Activated B cell treated with CpG ODN at 0.5 μM for 24 hours (primary cell): ENCODE measurements at regions not wholly inside any gene's neighbourhood (a gene's known extent, or its start where the extent isn't known, plus 50 kb on each side); places are given as distances from the start of the nearest gene placed in this dataset.
A peak's percentile ranks its signal among the peaks of the same experiment; 100 is the strongest.

Experiments used
- ATAC-seq: fragments of 200-7000 bp; cut with Tn5 transposase; one replicate; pipeline ENCODE4 v1.10.0; 2021; ENCODE audit warnings: low read depth, mild to moderate bottlenecking, moderate library complexity
- CTCF ChIA-PET: fragments of 350-600 bp; sonication (Branson Sonifier 250); formaldehyde crosslinking; loops from one replicate; lab custom pipeline; 2021; ENCODE audit warnings: antibody characterized with exemption; lab: Charles Lee
- POLR2A ChIA-PET: fragments of 350-600 bp; sonication (Branson Sonifier 250); formaldehyde crosslinking; loops from one replicate; lab custom pipeline; 2021; ENCODE audit warnings: antibody characterized with exemption; lab: Charles Lee
- DNase-seq: peaks from one replicate; pipeline ENCODE4 v3.0.0; 2022
- H3K27ac Mint-ChIP-seq: one replicate; pipeline ENCODE4 v1.8.0; 2020; ENCODE audit warnings: mixed read lengths
- H3K27me3 Mint-ChIP-seq: one replicate; pipeline ENCODE4 v1.8.0; 2021; ENCODE audit warnings: mixed read lengths
- H3K36me3 Mint-ChIP-seq: one replicate; pipeline ENCODE4 v1.8.0; 2021; ENCODE audit warnings: low read depth, mixed read lengths
- H3K4me1 Mint-ChIP-seq: one replicate; pipeline ENCODE4 v1.8.0; 2021; ENCODE audit warnings: mixed read lengths
- H3K4me3 Mint-ChIP-seq: one replicate; pipeline ENCODE4 v1.8.0; 2020; ENCODE audit warnings: mild to moderate bottlenecking, mixed read lengths
- H3K9me3 Mint-ChIP-seq: one replicate; pipeline ENCODE4 v1.8.0; 2020; ENCODE audit warnings: mixed read lengths
- CTCF ChIP-seq: fragments of 200-600 bp; IDR thresholded peaks from one replicate; pipeline ENCODE4 v1.8.0; 2022; ENCODE audit warnings: antibody characterized with exemption, mild to moderate bottlenecking
- intact Hi-C: fragments of 100-400 bp; cut with micrococcal nuclease; formaldehyde crosslinking; loops from one replicate; pipeline ENCODE4 v1.15.1; 2024

GRCh38 chr7:101746314-101746713 is 71.1 kb upstream of the CUX1 start:
- Mint-ChIP-seq H3K27ac (no peak overlapping the region), H3K4me3 (no peak overlapping the region), H3K36me3 (no peaks in the 10 kb centered on the region), H3K9me3 (no peaks in the 10 kb centered on the region), H3K27me3 (no peaks in the 10 kb centered on the region), H3K4me1 (peaks cover 34% of the 10 kb centered on the region)
- DNase-seq: no peak
- intact Hi-C loops: loop anchor here (10.0 kb wide), 1 partner anchor 648 kb away; the partner anchor contains the start of gene PRKRIP1
- peak; percentile 65 for ATAC-seq
- no peak for TF ChIP-seq CTCF
- ChIA-PET POLR2A (interaction anchor here (0.7 kb wide), 1 partner anchor 163 kb away, joined by 3 read pairs; no protein-coding TSS in a partner anchor), CTCF (no interaction called here)

DNA sequence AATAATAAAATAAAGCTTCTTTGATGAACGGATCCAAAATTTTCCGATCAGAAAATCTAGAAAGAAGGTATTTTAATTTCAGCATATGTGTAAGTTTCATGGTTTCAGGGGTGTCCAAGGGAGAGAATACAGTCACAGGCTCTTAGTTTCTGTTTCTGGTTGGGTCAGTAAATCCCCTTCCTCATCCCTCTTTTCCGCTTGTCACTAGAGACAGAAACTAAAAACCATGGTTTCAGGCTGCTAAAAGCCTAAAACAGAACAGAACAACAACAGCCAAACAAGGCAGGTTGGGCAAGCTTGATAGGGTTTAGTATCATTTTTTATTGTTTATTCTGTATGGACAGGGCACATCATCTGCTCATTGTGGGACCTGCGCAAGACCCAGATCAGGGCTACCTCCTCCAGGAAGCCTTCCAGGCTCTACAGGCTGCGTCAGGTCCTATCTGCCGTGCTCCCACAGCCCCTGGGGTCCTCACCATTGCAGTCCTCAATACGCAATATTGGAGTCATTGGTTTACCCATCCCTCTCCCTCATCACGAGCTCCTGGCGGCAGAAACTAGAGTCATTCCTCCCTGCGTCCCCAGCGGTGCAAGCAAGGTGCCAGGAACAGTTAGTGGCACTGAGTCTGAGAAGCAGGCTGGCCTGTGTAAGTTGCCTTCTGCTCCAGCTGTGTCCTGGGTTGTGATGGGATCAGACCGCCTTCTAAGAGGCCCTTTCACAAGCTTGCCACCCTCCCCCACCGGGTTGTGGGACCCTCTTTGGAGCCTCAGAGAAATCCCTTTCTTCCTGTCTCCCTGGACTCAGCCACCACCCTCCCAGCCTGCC is 70.2 kb upstream of the CUX1 start:
- no peaks in the 10 kb centered on the region for H3K36me3 Mint-ChIP-seq
- POLR2A ChIA-PET: interaction anchor here (0.7 kb wide), 1 partner anchor 163 kb away, joined by 3 read pairs; no protein-coding TSS in a partner anchor
- intact Hi-C loops: loop anchor here (10.0 kb wide), 1 partner anchor 648 kb away; the partner anchor contains the start of gene PRKRIP1
- no peaks in the 10 kb centered on the region for H3K27me3 Mint-ChIP-seq
- no peaks in the 10 kb centered on the region for H3K9me3 Mint-ChIP-seq
- ATAC-seq (no peak), DNase-seq (no peak)
- no peak overlapping the region for H3K27ac Mint-ChIP-seq
- H3K4me3 Mint-ChIP-seq: no peak overlapping the region
- H3K4me1 Mint-ChIP-seq: peaks cover 28% of the 10 kb centered on the region
- CTCF ChIA-PET: no interaction called here
- TF ChIP-seq CTCF: no peak

DNA sequence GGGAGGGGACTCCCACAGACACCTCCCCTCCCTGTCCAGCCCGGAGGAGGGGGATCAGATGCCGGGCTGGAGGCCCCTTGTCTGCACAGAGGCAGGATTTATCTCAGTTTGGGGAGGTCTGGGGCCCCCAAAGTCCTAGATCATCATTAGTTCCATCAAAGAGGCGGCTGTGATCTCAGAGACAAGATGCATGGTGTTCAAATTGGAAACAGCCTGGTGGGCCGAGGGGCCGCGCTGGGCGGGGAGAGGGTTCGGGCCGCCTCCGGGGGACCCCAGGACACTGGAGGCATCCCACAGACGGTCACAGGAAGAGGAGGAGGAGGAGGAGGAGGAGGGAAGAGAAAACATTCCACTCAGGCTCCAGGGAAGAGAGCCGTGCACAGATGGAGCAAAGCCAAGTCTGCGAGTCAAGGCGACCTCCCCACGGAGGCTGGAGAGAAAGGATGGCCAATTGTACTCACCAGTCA is 69.5 kb upstream of the CUX1 start:
- H3K4me3 Mint-ChIP-seq: no peak overlapping the region

GRCh38 chr7:101749891-101750290 is 67.5 kb upstream of the CUX1 start:
- DNase-seq: no peak
- no peak for ATAC-seq
- H3K4me3 Mint-ChIP-seq: no peak overlapping the region
- intact Hi-C loops: loop anchor here (10.0 kb wide), 1 partner anchor 645 kb away; the partner anchor contains the start of gene PRKRIP1
- H3K27me3 Mint-ChIP-seq: peaks cover 3% of the 10 kb centered on the region
- CTCF ChIA-PET: no interaction called here
- no peaks in the 10 kb centered on the region for H3K36me3 Mint-ChIP-seq
- no peak for TF ChIP-seq CTCF
- H3K9me3 Mint-ChIP-seq: no peaks in the 10 kb centered on the region
- POLR2A ChIA-PET: no interaction called here
- no peak overlapping the region for H3K27ac Mint-ChIP-seq
- H3K4me1 Mint-ChIP-seq: peaks cover 25% of the 10 kb centered on the region

More for the DNA sequence above, 69.5 kb upstream of the CUX1 start:
- intact Hi-C loops: loop anchor here (10.0 kb wide), 1 partner anchor 647 kb away; the partner anchor contains the start of gene PRKRIP1
- DNase-seq (no peak), ATAC-seq (no peak)
- Mint-ChIP-seq H3K36me3 (no peaks in the 10 kb centered on the region), H3K27ac (no peak overlapping the region), H3K27me3 (no peaks in the 10 kb centered on the region), H3K4me1 (peaks cover 22% of the 10 kb centered on the region), H3K9me3 (no peaks in the 10 kb centered on the region)
- ChIA-PET POLR2A (no interaction called here), CTCF (no interaction called here)
- no peak for TF ChIP-seq CTCF

- Mint-ChIP-seq H3K4me3 (no peak overlapping the region), H3K27ac (no peak overlapping the region), H3K27me3 (peaks cover 3% of the 10 kb centered on the region), H3K4me1 (peaks cover 13% of the 10 kb centered on the region), H3K36me3 (no peaks in the 10 kb centered on the region), H3K9me3 (no peaks in the 10 kb centered on the region)
- intact Hi-C loops: no loop called here
- POLR2A ChIA-PET: no interaction called here
- TF ChIP-seq CTCF: no peak
- ATAC-seq: no peak
- CTCF ChIA-PET: no interaction called here
- no peak for DNase-seq
Measured at GRCh38 chr7:101753316-101753715, 64.1 kb upstream of the CUX1 start.
